OCI-LY3 (cell line): ENCODE measurements at regions not wholly inside any gene's neighbourhood (a gene's known extent, or its start where the extent isn't known, plus 50 kb on each side); places are given as distances from the start of the nearest gene placed in this dataset.

Source experiments
- H2AFZ ChIP-seq: fragments of 200-600, 300-600 bp; shearing (Covaris generic); 2 replicates; pipeline ENCODE4 v1.6.0; 2014; ENCODE audit warnings: antibody characterized with exemption, low read depth, low read length
- H3K27ac ChIP-seq: fragments of 200-600, 300-600 bp; sonication (generic); 2 replicates; pipeline ENCODE4 v1.5.1; 2014; ENCODE audit warnings: mild to moderate bottlenecking, low read length, moderate library complexity, mixed read lengths
- H3K27me3 ChIP-seq: fragments of 200-600, 300-600 bp; sonication (generic); 2 replicates; pipeline ENCODE4 v1.6.1; 2014; ENCODE audit warnings: low read depth, low read length, mixed read lengths
- H3K36me3 ChIP-seq: fragments of 200-600, 300-600 bp; sonication (generic); replicated peaks from 2 replicates; pipeline ENCODE3; 2014; ENCODE audit warnings: low read depth, low read length, mixed read lengths
- H3K4me1 ChIP-seq: fragments of 300-600, 200-600 bp; sonication (generic); 2 replicates; pipeline ENCODE4 v1.6.1; 2014; ENCODE audit warnings: low read length, mixed read lengths
- H3K4me2 ChIP-seq: fragments of 200-600, 300-600 bp; sonication (generic); 2 replicates; pipeline ENCODE4 v1.6.1; 2014; ENCODE audit warnings: low read length, mixed read lengths
- H3K4me3 ChIP-seq: fragments of 300-600, 200-600 bp; sonication (generic); 2 replicates; pipeline ENCODE4 v1.5.1; 2014; ENCODE audit warnings: antibody characterized with exemption, mild to moderate bottlenecking, low read length, moderate library complexity
- H3K79me2 ChIP-seq: fragments of 300-600, 200-600 bp; shearing (Covaris generic); 2 replicates; pipeline ENCODE4 v1.6.1; 2014; ENCODE audit warnings: mild to moderate bottlenecking, low read length, mixed read lengths
- H3K9ac ChIP-seq: fragments of 300-600, 200-600 bp; shearing (Covaris generic); 2 replicates; pipeline ENCODE4 v1.6.0; 2014; ENCODE audit warnings: mild to moderate bottlenecking, low read length, moderate library complexity
- H3K9me3 ChIP-seq: fragments of 200-600, 300-600 bp; shearing (Covaris generic); 2 replicates; pipeline ENCODE4 v1.6.1; 2014; ENCODE audit warnings: low read length, mixed read lengths; ENCODE audit not compliant: insufficient read depth
- H4K20me1 ChIP-seq: fragments of 200-600, 300-600 bp; sonication (generic); 2 replicates; pipeline ENCODE4 v1.6.1; 2016; ENCODE audit warnings: low read length, mixed read lengths; ENCODE audit not compliant: insufficient read depth
- EZH2phosphoT487 ChIP-seq: fragments of 200-600 bp; shearing (Covaris generic); IDR thresholded peaks from 2 replicates; pipeline ENCODE4 v1.6.1; 2018; ENCODE audit warnings: antibody characterized with exemption, mixed run types, low read depth
- TF ChIP-seq, protein P1 (sequence below): fragments of 200-600, 300-600 bp; sonication (generic); IDR thresholded peaks from 2 replicates; pipeline ENCODE4 v1.5.1; 2014; ENCODE audit warnings: antibody characterized with exemption, low read length, low read depth

DNA sequence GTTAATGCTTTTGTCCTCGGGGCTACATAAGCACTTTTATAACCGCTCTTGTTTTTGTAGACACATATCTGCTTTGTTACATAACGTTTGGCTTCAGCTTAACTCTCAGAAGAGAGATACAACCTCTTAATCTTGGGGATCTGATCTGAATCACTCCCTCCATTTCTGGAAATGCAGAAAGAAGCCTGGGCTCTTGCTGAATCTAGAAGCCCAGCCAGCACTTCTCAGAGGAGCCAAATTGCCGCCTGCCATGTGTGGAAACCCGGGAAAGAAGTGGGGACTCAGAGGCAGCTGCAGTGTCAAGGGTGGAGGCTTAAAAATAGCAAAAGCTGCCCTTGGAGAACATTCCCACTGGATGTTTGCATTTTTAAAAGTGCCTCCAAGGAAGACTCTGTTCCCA is 69.3 kb upstream of the LDB2 start:
- Histone ChIP-seq H3K27ac (no peak overlapping the region), H3K27me3 (no peaks in the 10 kb centered on the region), H3K4me1 (no peaks in the 10 kb centered on the region), H2AFZ (no peak overlapping the region), H3K9ac (no peak overlapping the region), H3K4me3 (no peak overlapping the region), H3K79me2 (no peaks in the 10 kb centered on the region), H3K9me3 (no peaks in the 10 kb centered on the region), H3K36me3 (no peaks in the 10 kb centered on the region), H3K4me2 (no peak overlapping the region), H4K20me1 (no peaks in the 10 kb centered on the region)
- TF ChIP-seq EZH2phosphoT487: no peak
- TF ChIP-seq, protein P1, sequence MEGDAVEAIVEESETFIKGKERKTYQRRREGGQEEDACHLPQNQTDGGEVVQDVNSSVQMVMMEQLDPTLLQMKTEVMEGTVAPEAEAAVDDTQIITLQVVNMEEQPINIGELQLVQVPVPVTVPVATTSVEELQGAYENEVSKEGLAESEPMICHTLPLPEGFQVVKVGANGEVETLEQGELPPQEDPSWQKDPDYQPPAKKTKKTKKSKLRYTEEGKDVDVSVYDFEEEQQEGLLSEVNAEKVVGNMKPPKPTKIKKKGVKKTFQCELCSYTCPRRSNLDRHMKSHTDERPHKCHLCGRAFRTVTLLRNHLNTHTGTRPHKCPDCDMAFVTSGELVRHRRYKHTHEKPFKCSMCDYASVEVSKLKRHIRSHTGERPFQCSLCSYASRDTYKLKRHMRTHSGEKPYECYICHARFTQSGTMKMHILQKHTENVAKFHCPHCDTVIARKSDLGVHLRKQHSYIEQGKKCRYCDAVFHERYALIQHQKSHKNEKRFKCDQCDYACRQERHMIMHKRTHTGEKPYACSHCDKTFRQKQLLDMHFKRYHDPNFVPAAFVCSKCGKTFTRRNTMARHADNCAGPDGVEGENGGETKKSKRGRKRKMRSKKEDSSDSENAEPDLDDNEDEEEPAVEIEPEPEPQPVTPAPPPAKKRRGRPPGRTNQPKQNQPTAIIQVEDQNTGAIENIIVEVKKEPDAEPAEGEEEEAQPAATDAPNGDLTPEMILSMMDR: no peak

DNA sequence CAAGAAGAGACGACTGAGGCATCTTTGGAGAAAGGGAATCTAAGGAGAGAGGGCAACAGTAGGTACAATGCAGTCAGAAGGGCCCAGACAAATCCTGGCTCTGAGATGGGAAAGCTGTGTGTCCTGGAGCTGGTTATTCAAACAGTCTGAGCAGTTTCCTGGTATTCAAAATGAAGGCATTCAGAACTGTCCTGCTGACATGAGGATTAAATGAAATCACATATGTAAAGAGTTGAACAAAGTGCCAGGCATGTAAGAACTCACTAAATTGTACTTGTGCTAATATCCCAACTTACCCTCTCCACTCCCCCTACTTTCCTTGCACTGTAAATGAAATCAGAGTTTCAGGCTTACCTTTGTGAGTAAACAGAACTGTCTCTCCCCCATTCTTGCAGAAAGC is 60.9 kb upstream of the LDB2 start:
- Histone ChIP-seq H3K4me2 (no peak overlapping the region), H2AFZ (no peak overlapping the region), H3K79me2 (no peaks in the 10 kb centered on the region), H3K36me3 (no peaks in the 10 kb centered on the region), H3K4me3 (no peak overlapping the region), H3K27me3 (no peaks in the 10 kb centered on the region), H3K27ac (no peak overlapping the region), H3K9me3 (no peaks in the 10 kb centered on the region), H3K9ac (no peak overlapping the region), H4K20me1 (no peaks in the 10 kb centered on the region), H3K4me1 (no peaks in the 10 kb centered on the region)
- TF ChIP-seq, protein P1: no peak
- no peak for TF ChIP-seq EZH2phosphoT487

DNA sequence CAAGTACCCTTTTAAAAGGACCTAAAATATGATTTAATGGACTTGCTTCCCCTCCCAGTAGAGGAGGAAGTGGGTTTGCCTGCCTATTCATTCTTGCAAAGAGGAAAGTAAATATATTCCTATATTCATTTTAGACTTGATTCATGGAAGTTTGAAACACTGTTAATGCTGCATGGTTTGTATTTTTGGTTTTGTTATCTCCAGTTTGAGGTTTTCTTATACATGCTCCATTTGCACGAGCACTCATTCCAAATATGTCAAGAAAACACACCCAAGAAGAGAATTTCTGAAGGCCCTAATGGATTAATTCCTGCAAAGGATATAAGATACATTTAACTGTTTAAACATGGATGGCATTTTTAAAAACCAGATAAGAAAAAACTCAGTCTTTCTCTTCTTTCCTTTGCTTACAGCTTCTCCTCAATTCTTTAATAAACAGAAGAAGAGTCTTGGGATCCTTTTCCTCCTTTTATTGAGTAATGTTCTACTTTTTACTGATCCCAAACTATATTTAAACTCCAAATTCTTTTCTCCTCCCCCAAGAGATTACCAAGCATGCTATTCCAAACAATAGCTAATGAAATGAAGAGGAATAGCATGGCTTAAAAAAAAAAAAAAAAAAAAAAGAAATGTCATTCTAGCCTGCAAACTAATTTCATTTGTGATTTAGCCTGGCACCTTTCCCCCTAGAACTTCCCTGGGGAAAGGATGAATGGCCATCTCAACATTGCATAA is 54.6 kb upstream of the LDB2 start:
- Histone ChIP-seq H3K9me3 (no peaks in the 10 kb centered on the region), H3K4me3 (no peak overlapping the region), H3K27me3 (no peaks in the 10 kb centered on the region), H3K4me1 (no peaks in the 10 kb centered on the region), H2AFZ (no peak overlapping the region), H3K4me2 (no peak overlapping the region), H3K27ac (no peak overlapping the region), H3K9ac (no peak overlapping the region), H3K36me3 (no peaks in the 10 kb centered on the region), H3K79me2 (no peaks in the 10 kb centered on the region), H4K20me1 (no peaks in the 10 kb centered on the region)
- TF ChIP-seq, protein P1: no peak
- TF ChIP-seq EZH2phosphoT487: no peak

DNA sequence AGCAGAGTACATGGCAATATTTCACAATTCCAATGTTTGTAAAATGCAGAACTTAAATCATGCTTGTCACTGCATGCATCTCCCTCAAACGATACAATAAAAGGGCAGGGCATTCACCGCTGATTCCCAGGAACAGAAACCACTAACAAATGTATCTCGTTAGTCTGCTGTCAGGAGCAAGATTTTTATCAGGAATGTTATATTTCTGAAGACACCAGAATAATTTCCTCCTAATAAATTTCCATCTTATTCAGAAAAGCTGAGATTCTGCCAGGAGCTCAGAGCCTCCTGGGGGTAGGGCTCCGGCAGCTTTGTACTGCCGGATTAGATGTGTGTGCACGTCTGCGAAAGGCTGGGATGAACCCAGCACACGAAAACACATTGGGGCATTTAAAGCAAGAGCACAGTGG is 54.0 kb upstream of the LDB2 start:
- no peak overlapping the region for H3K9ac ChIP-seq
- no peaks in the 10 kb centered on the region for H3K79me2 ChIP-seq
- no peaks in the 10 kb centered on the region for H3K27me3 ChIP-seq
- no peak overlapping the region for H3K27ac ChIP-seq
- H2AFZ ChIP-seq: no peak overlapping the region
- no peaks in the 10 kb centered on the region for H4K20me1 ChIP-seq
- H3K4me2 ChIP-seq: no peak overlapping the region
- H3K4me1 ChIP-seq: no peaks in the 10 kb centered on the region
- no peaks in the 10 kb centered on the region for H3K9me3 ChIP-seq
- TF ChIP-seq EZH2phosphoT487: no peak
- TF ChIP-seq, protein P1: no peak
- H3K36me3 ChIP-seq: no peaks in the 10 kb centered on the region
- no peak overlapping the region for H3K4me3 ChIP-seq
